Kidney epithelial cell (primary cell): ENCODE measurements at regions not wholly inside any gene's neighbourhood (a gene's known extent, or its start where the extent isn't known, plus 50 kb on each side); places are given as distances from the start of the nearest gene placed in this dataset.

Source experiments
- DNase-seq: peaks from one replicate; pipeline ENCODE4 v3.0.0-alpha.2; 2010; ENCODE audit warnings: low read depth
- H3K27me3 ChIP-seq: 2 replicates; pipeline ENCODE4 v1.6.0; 2011; ENCODE audit warnings: low read length; ENCODE audit not compliant: control insufficient read depth, insufficient read depth
- H3K36me3 ChIP-seq: 2 replicates; pipeline ENCODE4 v1.5.1; 2011; ENCODE audit warnings: low read length; ENCODE audit not compliant: control insufficient read depth, insufficient read depth
- H3K4me3 ChIP-seq: 2 replicates; pipeline ENCODE4 v1.5.1; 2011; ENCODE audit warnings: low read depth, mild to moderate bottlenecking, control low read depth, low read length
- CTCF ChIP-seq: IDR thresholded peaks from 2 replicates; pipeline ENCODE4 v1.5.1; 2011; ENCODE audit warnings: mild to moderate bottlenecking, moderate library complexity, low read length, control low read depth, inconsistent platforms; ENCODE audit not compliant: insufficient read depth, poor library complexity, severe bottlenecking

- Histone ChIP-seq H3K27me3 (no peaks in the 10 kb centered on the region), H3K4me3 (no peak overlapping the region), H3K36me3 (no peaks in the 10 kb centered on the region)
- no peak for TF ChIP-seq CTCF
- DNase-seq = no peak
These were observed 364.4 kb upstream of the RIOK2 start for GRCh38 chr5:97547430-97547829.

GRCh38 chr5:97547999-97548738 is 365.1 kb upstream of the RIOK2 start:
- no peak for TF ChIP-seq CTCF
- H3K4me3 ChIP-seq = no peak overlapping the region
- H3K27me3 ChIP-seq = no peaks in the 10 kb centered on the region
- no peaks in the 10 kb centered on the region for H3K36me3 ChIP-seq
- DNase-seq = no peak

- H3K4me3 ChIP-seq = no peak overlapping the region
- no peak for TF ChIP-seq CTCF
- no peaks in the 10 kb centered on the region for H3K27me3 ChIP-seq
- H3K36me3 ChIP-seq = no peaks in the 10 kb centered on the region
- no peak for DNase-seq
These were observed 365.7 kb upstream of the RIOK2 start for GRCh38 chr5:97548739-97549080.

GRCh38 chr5:97549496-97549895 is 366.4 kb upstream of the RIOK2 start:
- no peak for DNase-seq
- no peak for TF ChIP-seq CTCF
- Histone ChIP-seq H3K36me3 (no peaks in the 10 kb centered on the region), H3K4me3 (no peak overlapping the region), H3K27me3 (no peaks in the 10 kb centered on the region)

GRCh38 chr5:97550164-97550563 is 367.1 kb upstream of the RIOK2 start:
- Histone ChIP-seq H3K4me3 (no peak overlapping the region), H3K36me3 (no peaks in the 10 kb centered on the region), H3K27me3 (no peaks in the 10 kb centered on the region)
- no peak for TF ChIP-seq CTCF
- DNase-seq = no peak

GRCh38 chr5:97550818-97551217 is 367.8 kb upstream of the RIOK2 start:
- no peak for TF ChIP-seq CTCF
- no peak for DNase-seq
- H3K4me3 ChIP-seq = no peak overlapping the region
- no peaks in the 10 kb centered on the region for H3K27me3 ChIP-seq
- H3K36me3 ChIP-seq = no peaks in the 10 kb centered on the region
